ENCODE measurements at regions not wholly inside any gene's neighbourhood (a gene's known extent, or its start where the extent isn't known, plus 50 kb on each side); places are given as distances from the start of the nearest gene placed in this dataset.

DNA sequence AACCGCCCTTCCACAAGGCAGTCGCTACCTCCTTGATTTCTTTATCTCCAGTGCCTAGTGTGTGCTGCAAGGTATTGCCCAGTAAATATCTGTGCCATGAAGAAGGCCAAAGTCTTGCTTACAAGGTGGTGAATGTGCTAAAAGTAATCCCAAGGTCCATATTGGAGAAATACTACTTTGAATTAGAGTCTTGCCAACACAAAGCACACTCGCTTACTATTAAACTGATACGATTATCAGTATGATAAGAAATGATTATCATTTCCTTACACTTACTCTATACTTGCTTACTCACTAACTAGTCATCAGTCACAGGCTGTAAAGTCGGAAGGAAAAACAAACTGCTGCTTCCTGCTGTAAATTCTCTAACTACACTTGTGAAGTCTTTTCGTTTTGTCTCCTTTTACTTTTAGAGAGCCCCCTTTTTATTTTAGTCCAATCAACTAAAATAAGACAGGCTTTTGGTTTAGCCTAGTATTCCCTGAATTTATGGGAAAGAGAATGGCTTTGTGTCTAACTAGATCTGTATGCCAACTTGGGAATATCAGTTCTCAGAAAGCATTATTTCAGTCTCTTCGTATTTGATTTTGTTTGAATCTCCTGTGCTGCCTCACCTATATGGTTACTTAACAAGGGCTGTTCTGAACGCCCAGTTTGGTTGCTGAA lies 107.1 kb upstream of the TSC22D2 start:
- no peak for DNase-seq (ENCODE audit: low read depth)
- no peak overlapping the region for H3K4me3 ChIP-seq (ENCODE audit: low read length)
- no peak for TF ChIP-seq CTCF (conservative IDR thresholded peaks at IDR 0.05; ENCODE audit: low read length)

GRCh38 chr3:150300388-150300787 lies 107.7 kb upstream of the TSC22D2 start:
- no peak overlapping the region for H3K4me3 ChIP-seq (ENCODE audit: low read length)
- no peak for TF ChIP-seq CTCF (conservative IDR thresholded peaks at IDR 0.05; ENCODE audit: low read length)
- no peak for DNase-seq (ENCODE audit: low read depth)

DNA sequence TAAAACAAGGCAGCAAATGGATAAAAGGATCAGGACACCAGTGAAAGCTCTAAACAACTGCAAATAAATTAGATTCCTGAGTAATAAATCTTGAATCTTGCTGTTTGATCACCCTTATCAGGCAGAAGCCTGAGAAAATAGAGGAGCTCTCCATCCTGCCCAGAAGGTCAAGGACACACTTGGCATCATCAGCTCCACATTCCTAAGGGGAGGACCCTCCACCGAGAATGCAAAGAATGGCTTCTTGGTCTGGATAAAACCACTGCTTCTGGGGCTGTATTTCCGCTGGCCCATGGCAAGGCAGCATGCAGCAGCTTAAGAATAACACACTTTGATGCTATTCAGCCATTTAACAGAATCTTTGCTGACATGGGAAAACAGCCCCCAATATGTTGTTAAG lies 108.9 kb upstream of the TSC22D2 start:
- H3K4me3 ChIP-seq (ENCODE audit: low read length), result no peak overlapping the region
- TF ChIP-seq CTCF (conservative IDR thresholded peaks at IDR 0.05; ENCODE audit: low read length), result no peak
- no peak for DNase-seq (ENCODE audit: low read depth)

DNA sequence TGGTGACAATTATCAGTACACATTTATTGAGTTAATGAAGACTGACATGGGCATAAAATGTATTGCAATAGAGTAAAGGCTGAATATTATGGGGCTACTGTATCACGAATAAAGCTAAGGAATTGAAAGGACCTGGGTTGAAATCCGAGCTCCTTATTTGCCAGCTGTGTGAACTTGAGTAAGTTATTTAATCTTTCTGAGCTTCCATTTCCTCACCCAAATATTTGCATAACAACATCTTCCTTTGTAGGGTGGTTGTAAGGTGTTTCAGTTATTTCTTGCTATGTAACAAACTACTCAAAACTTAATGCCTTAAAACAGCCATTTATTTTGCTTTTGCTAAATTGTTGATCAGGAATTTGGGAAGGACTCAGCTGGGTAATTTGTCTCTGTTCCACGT lies 111.1 kb upstream of the TSC22D2 start:
- no peak overlapping the region for H3K4me3 ChIP-seq (ENCODE audit: low read length)

DNA sequence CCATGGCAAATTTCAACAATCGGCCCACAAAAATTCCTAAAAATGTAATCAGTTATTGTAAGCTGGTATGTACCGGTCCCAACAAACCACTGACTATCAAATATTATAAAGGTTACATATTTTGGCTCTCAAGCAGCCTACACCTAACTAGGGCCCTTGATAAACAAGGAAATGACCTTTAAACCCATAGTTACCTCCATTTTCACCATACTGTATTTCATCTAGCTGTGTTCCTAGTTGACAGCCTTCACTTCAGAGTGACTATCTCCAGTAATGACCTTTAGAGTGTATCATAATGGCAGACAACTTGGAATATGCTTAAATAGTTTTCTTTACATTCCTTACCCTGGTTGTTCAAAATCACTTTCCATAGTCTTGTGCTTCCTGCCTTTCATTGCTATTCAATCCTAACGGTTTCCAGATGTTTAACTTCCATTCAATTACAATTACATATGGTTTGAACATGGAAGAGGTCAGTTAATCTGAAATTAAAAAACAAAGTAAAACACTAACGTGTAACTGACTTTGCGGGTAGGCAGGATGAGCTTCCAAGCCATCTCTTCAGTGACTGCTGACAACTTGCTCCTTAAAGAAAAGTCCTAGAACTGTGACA lies 111.9 kb upstream of the TSC22D2 start:
- no peak for TF ChIP-seq CTCF (conservative IDR thresholded peaks at IDR 0.05; ENCODE audit: low read length)
- DNase-seq (ENCODE audit: low read depth), result peak; percentile 41
- no peak overlapping the region for H3K4me3 ChIP-seq (ENCODE audit: low read length)

More for the DNA sequence above, 111.1 kb upstream of the TSC22D2 start:
- DNase-seq (ENCODE audit: low read depth), result no peak
- TF ChIP-seq CTCF (conservative IDR thresholded peaks at IDR 0.05; ENCODE audit: low read length), result no peak

DNA sequence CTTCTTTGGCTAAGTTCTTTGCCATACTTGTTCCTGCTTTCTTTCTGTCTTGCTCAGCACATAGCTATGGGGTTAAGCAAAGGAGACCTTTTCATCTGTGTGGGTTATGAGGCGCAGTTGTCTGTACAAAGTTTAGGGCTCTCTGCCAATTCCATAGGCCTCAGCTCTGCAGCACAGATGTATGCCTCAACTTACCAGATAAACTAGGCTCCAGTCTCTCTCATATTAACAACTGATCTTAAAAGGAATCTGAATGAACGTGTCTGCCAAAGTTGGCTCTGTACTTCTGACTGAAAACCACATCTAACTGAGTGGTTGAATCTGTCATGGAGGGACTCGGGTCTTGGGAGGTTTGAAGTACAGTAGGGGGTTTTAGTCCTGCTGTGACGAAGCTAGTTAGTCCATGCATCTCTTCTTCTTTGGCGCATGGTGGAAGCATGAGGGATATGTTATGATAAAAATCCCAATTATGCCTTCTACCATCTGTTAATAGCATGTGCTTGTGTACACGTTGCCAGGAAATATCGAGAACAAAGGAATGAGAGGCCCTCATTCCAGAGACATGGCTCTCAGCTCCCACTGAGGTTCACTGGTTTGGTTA lies 114.6 kb upstream of the TSC22D2 start:
- DNase-seq (ENCODE audit: low read depth), result peak; percentile 99
- no peak for TF ChIP-seq CTCF (conservative IDR thresholded peaks at IDR 0.05; ENCODE audit: low read length)
- peak overlapping the region; percentile 12 for H3K4me3 ChIP-seq (ENCODE audit: low read length)

- TF ChIP-seq CTCF (conservative IDR thresholded peaks at IDR 0.05; ENCODE audit: low read length), result no peak
- DNase-seq (ENCODE audit: low read depth), result peak; percentile 97
- no peak overlapping the region for H3K4me3 ChIP-seq (ENCODE audit: low read length)
Observed at GRCh38 chr3:150292891-150293290, 115.2 kb upstream of the TSC22D2 start.

Data from AG10803 (cell line).